ENCODE measurements at regions not wholly inside any gene's neighbourhood (a gene's known extent, or its start where the extent isn't known, plus 50 kb on each side); places are given as distances from the start of the nearest gene placed in this dataset.

DNA sequence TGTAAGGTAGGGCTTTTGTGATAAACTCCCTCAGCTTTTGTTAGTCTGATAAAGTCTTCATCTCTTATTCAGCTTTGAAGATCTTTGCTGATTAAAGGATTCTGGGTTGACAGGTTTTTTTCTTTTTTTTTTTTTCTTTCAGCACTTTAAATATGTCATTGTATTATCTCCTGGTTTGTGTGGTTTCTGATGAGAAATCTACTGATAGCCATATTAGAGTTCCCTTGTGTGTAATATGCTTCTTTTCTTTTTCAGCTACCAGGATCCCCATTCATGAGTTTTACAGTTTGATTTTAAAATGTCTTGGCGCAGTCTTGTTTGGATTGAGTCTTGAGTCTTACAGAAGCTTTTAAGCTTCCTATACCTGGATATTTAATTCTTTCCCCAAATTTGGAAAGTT lies 504.5 kb downstream of the TLL1 start:
- no peak for FAIRE-seq

DNA sequence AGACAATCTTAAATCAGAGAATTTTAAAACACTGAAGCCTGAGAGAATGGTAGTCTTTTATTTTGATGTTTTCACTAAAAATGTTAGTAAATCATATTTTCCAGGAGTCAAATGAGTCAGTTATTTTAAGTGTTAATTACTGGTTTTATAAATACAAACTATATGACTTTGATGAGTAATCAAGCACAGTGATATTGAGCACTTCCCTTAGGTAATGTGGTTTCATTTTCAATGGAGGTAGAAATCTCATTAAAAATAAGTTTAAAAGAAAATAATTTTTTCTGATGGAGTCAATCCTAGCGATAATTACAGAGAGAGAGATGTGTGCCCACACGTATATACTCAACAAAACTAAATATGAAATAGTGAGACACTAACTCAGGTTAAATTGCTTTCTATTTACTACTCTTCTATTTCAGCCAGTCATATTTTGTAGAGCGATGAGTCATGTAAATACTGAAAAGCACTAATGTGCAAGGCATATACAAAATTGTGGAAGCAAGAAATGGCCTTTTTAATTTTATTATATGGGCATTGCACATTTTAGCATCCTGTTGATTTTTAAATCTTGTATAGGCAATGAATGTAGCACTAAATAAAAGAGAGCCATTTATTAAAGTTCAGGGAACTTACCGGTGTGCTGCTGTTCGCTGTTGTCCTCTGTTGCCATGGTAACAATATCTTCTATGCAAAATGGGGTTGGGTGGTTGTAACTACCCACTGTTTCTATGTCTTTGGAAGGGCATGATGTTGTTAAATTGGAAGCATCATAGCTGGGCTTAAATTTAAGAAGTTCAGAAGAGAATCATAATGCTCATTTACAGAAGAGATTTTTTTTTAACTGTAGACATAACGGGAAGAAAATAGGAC lies 513.7 kb downstream of the TLL1 start:
- no peak for FAIRE-seq

DNA sequence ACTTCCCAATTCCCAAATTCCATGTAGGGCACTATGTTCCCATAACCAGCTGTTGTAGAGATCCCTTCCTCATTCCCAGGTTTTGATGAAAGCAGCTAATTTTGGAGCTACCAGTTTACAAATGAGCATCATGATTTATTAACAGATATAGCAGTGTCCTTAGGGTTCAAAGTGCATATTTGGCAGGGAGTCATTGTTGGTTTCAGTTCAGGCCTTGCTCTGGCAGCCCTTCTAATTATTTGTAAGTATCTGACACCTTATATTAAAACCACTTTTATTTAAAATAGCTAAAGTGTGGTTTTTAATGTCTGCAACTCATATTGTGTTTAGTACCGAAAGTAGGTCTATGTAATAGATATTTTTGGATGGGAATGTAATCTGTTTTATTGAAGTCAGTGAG lies 518.5 kb downstream of the TLL1 start:
- no peak for FAIRE-seq

DNA sequence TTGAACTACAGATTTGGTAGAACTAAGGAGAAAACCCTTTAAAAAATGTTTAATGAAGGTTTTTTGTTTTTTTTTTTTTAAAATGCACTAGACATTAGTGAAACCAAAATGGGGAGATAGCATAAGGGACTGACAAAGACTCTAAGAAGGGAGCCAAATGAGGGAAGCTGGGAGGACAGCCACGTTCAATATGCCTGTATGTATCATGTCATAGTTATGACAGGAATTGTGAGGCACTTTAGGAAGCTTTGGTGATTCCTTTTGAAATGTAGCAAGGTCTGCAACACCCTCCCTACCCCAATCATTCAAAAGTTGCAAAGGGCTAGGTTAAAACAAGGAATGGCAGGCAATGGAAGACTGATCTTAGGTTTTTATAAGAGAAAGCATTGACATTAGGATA lies 526.0 kb downstream of the TLL1 start:
- no peak for FAIRE-seq

DNA sequence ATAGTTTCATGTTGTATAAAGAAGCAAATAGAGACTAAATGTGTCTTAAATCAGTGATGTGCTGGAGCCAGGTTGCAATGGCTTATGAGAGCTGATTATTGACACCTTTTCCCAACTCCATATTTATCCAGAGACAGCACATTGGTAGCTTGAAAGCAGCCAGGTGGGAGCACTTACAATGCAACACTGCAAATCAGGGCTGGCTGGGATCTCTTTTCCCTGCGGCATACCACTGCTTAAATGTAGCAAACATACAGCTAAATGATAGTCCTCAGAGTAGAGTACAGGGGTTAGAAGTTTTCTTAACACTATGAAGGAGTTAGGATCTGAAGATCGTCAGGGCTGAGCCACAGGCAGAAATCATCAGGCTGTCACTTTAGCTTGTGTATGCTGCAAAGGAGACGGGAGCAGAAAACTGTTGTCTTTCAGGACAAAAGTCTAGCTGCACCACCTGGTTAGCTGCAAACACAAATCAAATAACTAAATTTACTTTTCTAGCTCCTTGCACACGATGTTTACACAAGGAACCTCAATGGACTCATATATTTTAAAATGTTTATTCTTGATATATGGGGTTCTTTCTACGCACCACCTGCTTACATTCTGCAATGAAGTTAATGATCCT lies 527.3 kb downstream of the TLL1 start:
- no peak for FAIRE-seq

DNA sequence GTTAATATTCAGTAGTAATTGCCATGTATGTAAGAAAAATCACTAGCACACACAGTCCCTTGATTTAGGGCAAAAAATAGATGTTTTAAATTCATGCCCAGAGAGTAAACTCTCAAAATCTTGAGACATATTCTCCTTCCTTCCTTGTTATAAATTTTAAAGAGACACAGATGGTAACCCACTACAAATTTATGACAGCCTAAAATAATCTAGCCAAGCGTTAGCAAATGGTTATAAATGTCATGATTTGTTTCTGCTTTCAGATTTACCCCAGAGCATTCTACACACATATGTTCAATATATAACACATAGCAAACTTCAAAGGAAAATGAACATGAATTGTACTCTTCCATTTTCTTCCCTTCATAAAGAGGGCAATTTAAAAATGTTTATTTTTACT lies 540.3 kb downstream of the TLL1 start:
- no peak for FAIRE-seq

DNA sequence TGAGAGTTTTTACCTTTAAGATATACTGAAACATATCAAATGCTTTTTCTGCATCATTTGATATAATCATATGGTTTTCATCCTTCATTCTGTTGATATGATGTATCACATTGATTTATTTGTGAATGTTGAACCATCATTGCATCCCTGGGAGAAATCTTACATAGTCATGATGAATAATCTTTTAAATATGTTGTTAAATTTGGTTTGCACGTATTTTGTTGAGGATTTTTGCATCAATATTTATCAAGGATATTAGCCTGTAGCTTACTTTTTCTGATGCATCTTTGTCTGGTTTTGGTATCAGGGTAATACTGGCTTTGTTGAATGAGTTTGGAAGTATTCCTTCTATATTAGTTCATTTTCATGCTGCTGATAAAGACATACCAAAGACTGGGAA lies 541.4 kb downstream of the TLL1 start:
- FAIRE-seq: no peak

DNA sequence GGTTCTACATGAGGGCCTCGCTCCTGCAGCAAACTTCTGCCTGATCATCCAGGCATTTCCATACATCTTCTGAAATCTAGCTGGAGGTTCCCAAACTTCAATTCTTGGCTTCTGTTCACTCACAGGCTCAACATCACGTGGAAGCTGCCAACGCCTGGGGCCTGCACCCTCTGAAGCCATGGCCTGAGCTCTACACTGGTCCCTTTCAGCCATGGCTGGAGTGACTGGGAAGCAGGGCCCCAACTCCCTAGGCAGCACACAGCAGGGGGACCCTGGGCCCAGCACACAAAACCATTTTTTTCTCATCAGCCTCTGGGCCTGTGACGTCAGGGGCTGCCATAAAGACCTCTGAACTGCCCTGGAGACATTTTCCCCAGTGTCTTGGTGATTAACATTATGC lies 542.7 kb downstream of the TLL1 start:
- FAIRE-seq: no peak

DNA sequence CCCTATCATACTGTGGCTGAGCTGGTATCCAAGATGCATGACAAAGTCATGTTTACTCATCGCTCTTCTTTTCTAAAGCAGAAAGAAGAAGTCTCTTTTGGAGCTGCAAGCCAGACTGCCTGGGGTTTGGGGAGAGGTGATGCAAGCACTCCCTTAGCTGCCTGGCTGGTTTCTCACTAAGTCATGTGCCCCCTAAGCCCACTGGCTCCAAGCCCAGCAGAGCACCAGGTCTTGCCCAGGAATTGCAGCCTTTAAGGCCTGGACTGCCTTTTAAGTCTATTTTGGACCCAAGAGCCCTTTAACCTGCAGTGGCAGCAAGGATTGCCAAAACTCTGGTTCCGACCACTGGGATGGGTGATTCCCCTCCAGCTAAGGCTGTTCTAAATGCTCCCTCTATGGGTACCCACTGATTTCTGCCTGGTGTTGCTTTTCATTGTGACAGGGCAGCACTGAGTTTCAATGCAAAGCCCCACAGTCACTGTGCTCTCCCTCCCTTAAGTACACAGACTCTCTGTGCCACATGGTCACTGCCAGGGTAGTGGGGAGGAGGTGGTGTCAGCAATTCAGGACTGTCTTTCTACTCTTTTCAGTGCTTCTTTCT lies 548.6 kb downstream of the TLL1 start:
- FAIRE-seq: no peak

DNA sequence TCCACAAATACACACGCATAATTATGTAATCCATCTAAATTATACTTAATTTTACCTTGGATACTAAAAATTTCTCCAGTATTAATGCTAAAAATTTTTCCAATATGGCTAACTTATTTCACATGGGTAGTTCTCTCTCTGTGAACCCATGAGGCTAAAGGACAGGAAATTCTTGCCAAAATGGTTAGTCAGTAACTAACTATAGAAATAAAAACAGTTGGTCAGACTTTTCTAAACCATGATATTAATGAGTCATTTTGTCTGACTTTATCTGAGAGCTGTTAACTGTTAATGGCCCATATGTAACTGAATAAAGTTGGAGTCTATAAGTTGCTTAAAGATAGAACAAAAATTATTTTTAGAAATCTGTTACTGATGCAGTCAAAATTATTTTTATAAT lies 549.4 kb downstream of the TLL1 start:
- FAIRE-seq: no peak

DNA sequence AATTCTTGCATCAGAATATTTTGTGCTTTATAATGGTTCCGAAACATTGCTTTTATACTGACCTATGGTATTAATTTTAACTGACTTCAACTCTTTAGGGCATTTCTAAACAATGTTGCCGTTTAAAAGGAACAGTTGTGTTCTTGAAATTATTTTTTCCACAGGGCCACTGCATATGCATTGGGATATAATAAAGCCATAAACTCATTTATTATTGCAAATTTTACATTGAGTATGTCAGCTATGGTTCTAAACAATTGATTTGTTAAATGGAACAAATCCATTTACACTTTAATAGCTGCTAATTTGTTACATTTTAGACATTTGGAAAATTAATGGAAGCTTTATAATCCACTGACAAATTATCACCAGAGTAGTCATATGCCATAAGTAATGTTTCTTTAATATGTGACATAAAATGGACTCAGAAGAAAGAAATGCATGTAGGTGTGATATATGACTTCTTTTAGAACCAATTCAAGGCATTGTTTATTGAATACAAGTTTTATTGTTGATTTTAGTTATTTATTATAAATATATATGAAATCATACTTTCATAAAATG lies 553.3 kb downstream of the TLL1 start:
- FAIRE-seq: no peak

DNA sequence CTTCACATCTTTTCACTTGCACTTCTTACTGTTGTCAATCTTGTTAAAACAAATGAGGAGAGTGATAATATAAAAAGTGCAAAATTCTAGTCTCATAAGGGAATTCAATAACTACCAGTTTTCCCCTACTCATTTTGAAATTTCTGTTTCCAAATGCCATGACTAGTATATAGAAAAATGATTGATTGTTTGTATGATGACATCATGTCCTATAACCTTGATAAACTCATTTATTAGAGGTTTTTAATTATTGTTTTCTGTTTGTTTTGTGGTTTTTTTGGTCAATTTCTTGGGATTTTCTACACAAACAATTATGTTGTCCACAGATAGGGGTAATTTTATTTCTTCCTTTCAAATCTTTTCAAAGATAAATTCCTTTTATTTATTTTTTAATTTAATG lies 559.1 kb downstream of the TLL1 start:
- no peak for FAIRE-seq

DNA sequence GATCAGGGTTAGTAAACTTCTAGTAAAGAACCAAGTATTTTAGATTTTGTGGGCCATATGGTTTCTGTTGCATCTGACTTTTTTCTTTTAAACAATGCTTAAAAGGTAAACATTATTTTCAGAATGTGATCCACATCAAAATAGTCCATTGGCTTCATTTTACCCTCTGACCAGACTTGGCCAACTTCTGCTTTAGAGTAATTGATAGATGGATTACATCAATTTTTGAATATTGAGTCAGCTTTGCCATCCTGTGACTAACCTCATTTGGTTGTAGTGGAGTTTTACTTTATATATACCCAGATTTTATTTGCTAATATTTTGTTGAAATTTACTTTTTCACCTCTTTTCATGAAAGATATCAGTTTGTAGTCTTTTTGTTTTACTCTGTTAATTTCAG lies 559.8 kb downstream of the TLL1 start:
- no peak for FAIRE-seq

DNA sequence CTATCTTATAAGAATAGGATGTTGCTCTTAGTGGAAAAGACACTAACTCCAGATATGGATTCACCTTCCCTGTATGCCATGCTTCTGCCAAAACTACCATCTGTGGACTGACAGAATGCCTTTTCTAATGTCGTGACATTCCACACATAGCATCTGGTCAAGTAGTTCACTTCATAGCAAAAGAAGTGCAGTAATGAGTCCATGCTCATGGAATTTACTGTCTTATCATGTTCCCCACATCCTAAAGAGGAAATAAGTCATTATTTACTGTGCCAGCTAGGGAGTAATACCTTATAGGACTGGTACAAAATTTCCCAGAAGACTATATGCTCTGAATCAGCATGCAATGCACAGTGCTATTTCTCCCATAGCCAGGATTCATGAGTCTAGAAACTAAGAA lies 562.4 kb downstream of the TLL1 start:
- FAIRE-seq: no peak

DNA sequence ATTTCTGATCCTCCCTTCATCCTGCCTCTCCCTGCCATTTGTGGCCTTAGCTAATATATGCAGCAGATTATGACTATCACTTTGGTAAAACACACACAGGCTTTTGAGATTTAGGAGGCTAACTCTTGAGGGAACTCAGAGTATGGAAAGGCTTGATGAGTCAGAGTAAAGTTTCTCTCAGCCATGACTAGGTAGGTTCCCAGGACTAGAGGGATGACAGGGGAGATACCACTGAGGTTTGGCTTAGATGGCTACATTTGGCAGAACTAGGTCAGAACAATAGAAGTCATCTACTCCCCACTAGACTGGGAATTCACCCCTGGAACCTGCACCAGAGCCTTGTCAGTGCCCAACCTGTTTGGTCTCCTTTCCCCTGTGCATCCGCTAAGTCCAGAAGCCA lies 585.7 kb downstream of the TLL1 start:
- FAIRE-seq: no peak

DNA sequence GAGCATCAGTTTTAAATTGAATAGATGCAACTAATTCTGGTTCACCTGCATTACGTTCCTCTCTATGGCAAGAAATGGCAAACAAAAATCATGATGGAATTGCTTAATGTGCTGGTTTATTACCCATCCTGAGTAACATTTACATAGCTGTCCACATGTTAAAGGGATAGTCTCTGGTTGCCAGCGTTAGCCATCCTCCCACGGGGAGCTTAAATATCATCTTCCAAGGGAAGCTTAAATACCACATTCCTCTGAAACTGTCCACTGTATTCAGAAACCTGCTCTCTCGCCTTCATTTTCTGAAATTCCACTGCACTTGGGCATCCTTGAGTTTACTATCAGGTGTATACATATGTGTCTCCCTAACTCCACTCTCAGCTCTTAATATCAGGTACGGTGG lies 586.6 kb downstream of the TLL1 start:
- FAIRE-seq: no peak

DNA sequence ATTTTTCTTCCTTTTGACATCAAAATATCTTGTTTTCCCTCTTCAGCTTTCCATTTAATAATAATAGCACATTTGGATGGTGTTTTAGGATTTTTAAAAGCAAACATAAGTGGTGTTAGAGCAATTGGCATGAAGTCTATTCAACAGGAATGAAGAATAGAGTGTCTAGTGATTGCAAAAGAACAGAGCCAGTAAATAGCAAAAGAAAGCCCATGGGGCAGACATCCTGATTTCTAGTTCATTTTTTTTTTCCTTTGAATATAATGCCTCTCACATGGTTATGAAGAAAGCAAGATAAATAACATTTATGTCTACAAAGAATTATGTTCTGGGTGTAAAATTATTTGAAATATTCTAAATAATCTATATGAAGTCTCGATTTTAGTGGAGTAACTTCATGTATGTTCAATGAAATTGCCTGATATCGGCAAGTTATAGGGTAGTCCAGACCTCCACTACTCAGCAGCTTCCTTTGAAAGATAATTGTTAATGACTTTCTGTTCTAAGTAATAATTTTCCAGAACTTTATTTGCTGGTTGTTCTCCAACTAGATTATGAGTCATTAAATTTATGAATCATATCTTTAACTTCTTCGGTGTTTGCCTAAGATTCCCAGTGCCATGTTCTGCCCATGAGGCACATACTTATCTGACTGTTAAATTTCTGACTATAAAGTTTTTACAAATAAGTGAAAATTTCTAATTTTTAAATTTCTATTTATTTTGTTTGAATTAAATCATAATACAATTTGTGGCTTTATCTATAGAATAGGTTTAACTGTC lies 587.9 kb downstream of the TLL1 start:
- no peak for FAIRE-seq

DNA sequence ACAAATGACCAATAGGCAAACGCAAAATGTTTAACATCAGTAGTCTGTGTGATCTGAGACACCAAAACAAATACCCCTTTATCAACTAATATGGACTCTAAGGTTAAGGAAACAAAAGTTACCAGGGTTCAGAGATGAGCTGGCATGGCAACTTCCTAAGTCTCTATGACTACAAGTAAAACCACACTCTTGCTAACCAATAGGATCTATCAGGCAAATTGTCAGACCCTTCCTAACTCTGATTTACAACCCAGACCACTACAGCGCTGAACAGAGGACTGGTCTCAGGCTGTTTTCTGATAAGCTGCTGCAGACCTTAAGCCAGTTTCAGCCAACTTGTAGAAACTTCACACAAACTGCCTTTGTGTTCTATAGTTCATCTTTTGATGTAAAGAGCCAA lies 608.0 kb downstream of the TLL1 start:
- no peak for FAIRE-seq

DNA sequence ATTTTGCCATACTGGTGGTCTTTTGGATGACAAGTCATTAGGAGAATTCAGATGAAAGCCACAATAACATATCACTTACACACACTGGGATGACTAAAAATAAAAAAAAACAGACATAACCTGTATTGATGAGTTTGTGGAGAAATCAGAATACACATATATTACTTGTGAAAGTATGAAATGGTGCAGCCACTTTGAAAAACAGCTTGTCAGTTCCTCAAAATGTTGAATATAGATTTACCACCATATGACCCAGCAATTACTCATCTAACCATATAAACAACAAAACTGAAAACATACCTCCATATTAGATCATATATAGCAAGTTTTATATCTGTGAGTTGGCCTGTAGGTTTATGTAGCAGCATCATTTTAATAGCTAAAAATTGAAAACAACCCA lies 608.7 kb downstream of the TLL1 start:
- no peak for FAIRE-seq

DNA sequence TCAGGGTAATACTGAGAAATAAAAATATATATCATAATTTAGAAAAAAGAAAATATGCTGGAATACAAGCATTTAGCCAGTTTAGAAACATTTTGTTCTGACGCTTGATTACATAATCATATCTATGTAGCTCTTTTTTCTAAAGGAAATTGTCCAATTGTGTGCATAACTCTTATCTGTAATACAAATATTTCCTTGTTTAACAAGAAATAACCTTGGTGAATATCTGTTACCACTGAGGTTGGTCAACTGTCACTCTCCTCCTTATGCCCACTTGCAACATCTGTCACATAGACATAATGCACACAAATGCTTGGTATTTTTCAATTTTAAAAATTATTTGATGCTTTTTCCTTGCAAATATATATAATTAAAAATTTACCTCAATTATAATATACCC lies 609.7 kb downstream of the TLL1 start:
- no peak for FAIRE-seq

DNA sequence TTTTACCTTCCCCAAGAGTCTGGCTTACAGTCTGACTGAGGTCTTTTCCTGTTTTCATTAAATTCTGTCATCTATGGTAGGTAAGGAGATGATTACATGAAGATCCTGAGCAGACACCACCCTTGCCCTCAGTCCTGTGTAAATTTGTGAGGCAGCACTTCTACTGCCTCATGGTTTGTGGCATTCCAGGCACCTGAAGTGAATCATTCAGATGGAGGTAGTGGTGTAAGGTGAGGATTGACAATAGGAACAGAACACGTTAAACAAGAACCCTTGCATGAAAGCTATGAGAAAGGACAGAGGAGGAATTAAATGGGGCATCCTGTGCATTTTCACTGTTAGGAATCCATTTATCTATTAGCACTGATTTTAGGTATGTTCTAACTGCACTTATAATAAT lies 618.6 kb downstream of the TLL1 start:
- no peak for FAIRE-seq

DNA sequence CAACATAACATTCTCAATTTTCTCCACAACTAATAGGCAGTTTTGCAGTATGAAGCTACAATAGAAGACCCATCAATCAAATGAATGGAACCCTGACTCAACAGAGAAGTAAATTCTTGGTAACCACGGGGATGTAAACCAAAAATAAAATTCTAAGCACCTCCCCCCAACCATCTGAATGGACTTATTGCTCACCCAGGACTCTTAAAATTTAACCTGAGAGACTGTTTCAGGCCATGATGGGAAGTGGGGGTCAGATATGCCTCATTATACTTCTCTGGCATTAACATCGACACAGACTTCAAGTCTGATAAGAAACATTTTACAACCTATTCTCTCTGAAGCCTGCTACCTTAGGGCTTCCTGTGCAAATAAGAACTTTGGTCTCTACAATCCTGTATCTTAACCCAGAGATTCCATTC lies 620.9 kb downstream of the TLL1 start:
- FAIRE-seq: no peak

DNA sequence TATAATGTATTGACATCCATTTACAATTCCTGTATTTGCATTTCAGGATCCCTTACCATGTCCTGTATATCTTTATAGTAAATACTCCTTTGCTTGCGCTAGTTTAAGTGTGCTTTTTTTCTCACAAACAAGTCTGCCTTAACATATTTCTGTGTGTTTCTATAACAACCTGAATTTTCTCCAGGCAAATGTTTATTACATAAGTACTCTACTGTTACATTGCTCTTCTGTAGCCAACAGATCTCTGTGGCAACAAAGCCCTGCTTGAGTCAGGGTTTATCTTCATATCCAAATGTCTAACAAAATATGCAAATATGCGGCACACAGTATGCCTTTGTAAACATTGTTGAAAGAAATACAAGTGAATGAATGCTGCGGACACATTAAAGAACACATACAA lies 625.5 kb downstream of the TLL1 start:
- no peak for FAIRE-seq
